ENCODE measurements at regions not wholly inside any gene's neighbourhood (a gene's known extent, or its start where the extent isn't known, plus 50 kb on each side); places are given as distances from the start of the nearest gene placed in this dataset.
A peak's percentile ranks its signal among the peaks of the same experiment; 100 is the strongest.

DNA sequence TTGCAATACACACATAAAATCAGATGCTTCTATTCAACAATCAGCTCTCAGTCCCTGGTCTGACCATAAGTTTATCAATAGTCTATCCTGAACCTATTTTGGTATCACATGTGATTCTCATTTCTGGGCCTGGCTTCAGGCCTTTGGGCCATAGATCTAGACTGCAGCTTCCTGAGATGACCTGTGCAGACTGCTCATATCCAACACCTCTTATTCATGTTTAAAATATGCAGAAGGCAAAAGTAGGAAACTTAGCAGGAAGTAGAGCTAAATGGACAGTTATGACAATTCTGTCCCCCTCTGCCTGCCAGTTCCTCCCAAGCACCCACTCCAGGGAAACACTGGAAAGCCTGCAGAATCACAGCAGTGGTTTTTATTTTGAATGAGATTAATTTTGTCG is 53.3 kb downstream of the C7orf25 start:
- DNase-seq (ENCODE audit: low read depth, low spot score) = no peak
- no peak overlapping the region for H3K4me3 ChIP-seq (ENCODE audit: low read depth, low read length)
- TF ChIP-seq, protein P1, sequence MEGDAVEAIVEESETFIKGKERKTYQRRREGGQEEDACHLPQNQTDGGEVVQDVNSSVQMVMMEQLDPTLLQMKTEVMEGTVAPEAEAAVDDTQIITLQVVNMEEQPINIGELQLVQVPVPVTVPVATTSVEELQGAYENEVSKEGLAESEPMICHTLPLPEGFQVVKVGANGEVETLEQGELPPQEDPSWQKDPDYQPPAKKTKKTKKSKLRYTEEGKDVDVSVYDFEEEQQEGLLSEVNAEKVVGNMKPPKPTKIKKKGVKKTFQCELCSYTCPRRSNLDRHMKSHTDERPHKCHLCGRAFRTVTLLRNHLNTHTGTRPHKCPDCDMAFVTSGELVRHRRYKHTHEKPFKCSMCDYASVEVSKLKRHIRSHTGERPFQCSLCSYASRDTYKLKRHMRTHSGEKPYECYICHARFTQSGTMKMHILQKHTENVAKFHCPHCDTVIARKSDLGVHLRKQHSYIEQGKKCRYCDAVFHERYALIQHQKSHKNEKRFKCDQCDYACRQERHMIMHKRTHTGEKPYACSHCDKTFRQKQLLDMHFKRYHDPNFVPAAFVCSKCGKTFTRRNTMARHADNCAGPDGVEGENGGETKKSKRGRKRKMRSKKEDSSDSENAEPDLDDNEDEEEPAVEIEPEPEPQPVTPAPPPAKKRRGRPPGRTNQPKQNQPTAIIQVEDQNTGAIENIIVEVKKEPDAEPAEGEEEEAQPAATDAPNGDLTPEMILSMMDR (IDR thresholded peaks at IDR 0.05; ENCODE audit: low read depth, low read length) = no peak
- in situ Hi-C loops (cut with HindIII; ENCODE audit: low sequenced_read_pairs) = no loop called here

DNA sequence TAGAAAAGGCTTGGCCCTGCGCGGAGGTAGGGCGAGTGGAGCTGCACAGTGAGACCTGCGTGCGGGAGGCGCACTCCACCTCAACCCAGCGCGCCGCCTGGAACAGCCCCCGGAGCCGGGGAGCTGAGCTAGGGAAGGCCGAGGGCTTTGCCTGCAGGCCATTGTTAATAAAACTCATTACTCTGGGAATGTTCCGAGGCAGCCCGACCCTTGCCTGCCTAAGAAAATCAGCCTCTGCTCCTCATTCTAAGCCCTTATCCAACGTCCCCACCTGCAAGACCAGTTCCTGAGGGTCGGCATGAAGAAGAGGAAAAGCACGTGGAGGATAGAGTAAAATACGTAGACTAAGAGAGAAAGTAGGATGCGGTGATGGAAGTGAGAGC is 55.3 kb downstream of the C7orf25 start:
- TF ChIP-seq, protein P1 (IDR thresholded peaks at IDR 0.05; ENCODE audit: low read depth, low read length) = no peak
- peak overlapping the region; percentile 48 for H3K4me3 ChIP-seq (ENCODE audit: low read depth, low read length)
- DNase-seq (ENCODE audit: low read depth, low spot score) = no peak
- in situ Hi-C loops (cut with HindIII; ENCODE audit: low sequenced_read_pairs) = no loop called here

DNA sequence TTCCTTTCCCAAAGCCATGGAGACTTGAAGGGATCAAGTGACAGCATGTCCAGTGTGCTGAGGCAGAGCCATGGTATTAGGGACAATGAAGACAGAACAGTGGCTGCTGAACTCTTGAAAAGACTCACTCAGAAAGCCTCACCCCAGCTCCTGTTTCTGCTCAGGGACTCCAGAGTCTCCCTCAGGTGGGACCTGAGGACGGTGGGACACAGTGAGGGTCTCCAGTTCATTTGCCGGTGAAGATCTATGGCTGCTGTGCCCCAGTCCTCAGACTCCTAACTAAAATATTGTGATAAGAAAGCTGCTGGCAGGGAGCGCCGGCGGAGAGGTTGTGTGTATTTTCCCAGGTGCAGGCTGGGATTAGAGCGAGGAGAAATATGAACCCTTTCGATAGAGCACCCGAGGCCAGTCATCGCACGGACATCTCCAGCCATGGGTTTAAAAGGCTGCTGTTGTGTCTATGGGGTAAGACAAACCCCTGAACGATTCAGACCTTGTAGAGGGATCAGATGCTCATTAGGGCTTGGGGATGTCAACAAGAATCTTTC is 57.2 kb downstream of the C7orf25 start:
- no peak overlapping the region for H3K4me3 ChIP-seq (ENCODE audit: low read depth, low read length)
- TF ChIP-seq, protein P1 (IDR thresholded peaks at IDR 0.05; ENCODE audit: low read depth, low read length) = no peak
- no peak for DNase-seq (ENCODE audit: low read depth, low spot score)
- in situ Hi-C loops (cut with HindIII; ENCODE audit: low sequenced_read_pairs) = no loop called here

DNA sequence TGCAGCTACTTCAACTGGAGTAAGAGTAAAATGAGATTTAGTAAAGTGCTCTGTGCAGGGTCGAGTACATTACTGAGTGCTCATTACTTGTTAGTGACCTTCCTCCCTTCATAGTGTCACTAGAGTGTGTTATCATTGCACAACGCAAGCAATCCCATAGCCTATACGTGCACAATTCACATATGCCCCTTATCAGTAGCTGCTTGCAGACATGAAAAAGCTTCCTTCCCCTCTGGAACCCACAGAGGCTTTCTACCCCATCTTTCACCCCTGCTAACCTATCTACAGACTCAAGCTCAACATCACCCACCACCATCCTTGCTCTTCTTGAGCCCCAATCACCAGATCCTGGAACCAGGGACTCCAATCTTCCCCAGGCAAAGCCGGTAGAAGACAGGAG is 59.3 kb downstream of the C7orf25 start:
- TF ChIP-seq, protein P1 (IDR thresholded peaks at IDR 0.05; ENCODE audit: low read depth, low read length) = no peak
- in situ Hi-C loops (cut with HindIII; ENCODE audit: low sequenced_read_pairs) = no loop called here
- DNase-seq (ENCODE audit: low read depth, low spot score) = no peak
- H3K4me3 ChIP-seq (ENCODE audit: low read depth, low read length) = no peak overlapping the region

DNA sequence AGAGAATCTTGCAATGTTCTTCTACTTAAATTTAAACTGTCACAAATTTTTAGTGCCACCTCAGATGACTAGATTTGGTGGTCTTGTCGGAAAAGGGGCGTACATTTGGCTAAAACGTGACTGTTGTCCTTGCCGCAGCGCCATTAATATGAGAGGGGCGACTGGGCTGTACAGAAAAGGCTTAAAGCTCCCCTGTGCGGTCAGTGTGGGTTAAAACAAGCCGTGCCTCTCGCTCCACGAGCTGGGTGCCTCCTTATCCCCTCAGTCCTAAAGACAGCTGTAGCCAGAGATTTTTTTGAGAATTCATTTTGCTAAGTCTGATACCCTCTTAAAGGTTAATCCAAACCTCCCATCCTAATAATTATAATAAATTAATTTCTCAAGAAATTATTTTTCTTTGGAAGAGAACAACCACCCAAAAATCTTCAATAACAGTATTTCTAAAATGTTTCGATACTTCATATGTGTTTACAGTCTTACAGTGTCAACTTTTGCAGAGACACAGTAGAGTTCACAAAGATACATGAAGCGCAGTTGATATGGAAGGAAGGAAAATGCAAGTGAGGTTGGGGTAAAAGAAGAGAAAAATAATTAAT is 68.6 kb downstream of the C7orf25 start:
- in situ Hi-C loops (cut with HindIII; ENCODE audit: low sequenced_read_pairs) = no loop called here
- peak; percentile 47 for DNase-seq (ENCODE audit: low read depth, low spot score)
- TF ChIP-seq, protein P1 (IDR thresholded peaks at IDR 0.05; ENCODE audit: low read depth, low read length) = peak; percentile 67
- peak overlapping the region; percentile 9 for H3K4me3 ChIP-seq (ENCODE audit: low read depth, low read length)

DNA sequence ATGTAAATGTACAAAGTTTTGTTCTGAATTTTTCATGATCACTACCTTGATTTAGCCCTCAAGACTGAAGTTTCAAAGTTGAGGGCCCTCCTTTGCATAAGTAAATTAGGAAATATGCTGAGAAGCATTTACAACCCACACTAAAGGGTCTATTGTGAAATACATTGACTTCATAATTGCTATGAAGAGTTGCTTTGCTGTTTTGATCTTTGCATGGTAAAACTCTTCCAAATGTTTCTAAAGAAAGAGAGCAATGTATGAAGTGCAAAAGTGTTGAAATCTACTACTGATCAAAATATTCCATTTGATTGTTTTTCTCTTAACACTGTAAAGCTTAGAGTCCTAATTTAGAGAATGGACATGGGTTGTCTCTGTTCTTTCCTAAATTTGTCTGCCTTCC is 77.2 kb downstream of the C7orf25 start:
- in situ Hi-C loops (cut with HindIII; ENCODE audit: low sequenced_read_pairs) = no loop called here
- TF ChIP-seq, protein P1 (IDR thresholded peaks at IDR 0.05; ENCODE audit: low read depth, low read length) = no peak

More for the DNA sequence above, 77.2 kb downstream of the C7orf25 start:
- DNase-seq (ENCODE audit: low read depth, low spot score) = no peak
- no peak overlapping the region for H3K4me3 ChIP-seq (ENCODE audit: low read depth, low read length)

Measured in astrocyte of the spinal cord (primary cell).